Glutamatergic neuron (in vitro differentiated cells): ENCODE measurements at regions not wholly inside any gene's neighbourhood (a gene's known extent, or its start where the extent isn't known, plus 50 kb on each side); places are given as distances from the start of the nearest gene placed in this dataset.
A peak's percentile ranks its signal among the peaks of the same experiment; 100 is the strongest.

Source experiments
- DNase-seq: peaks from one replicate; pipeline ENCODE4 v3.0.0; 2022
- H3K27ac Mint-ChIP-seq: one replicate; pipeline ENCODE4 v1.8.0; 2020; ENCODE audit warnings: mild to moderate bottlenecking, mixed read lengths, inconsistent platforms; ENCODE audit not compliant: unreplicated experiment
- H3K27me3 Mint-ChIP-seq: one replicate; pipeline ENCODE4 v1.8.0; 2020; ENCODE audit warnings: mild to moderate bottlenecking, moderate library complexity, mixed read lengths, inconsistent platforms; ENCODE audit not compliant: unreplicated experiment
- H3K36me3 Mint-ChIP-seq: one replicate; pipeline ENCODE4 v1.8.0; 2020; ENCODE audit warnings: mild to moderate bottlenecking, mixed read lengths, inconsistent platforms; ENCODE audit not compliant: unreplicated experiment
- H3K4me1 Mint-ChIP-seq: one replicate; pipeline ENCODE4 v1.8.0; 2020; ENCODE audit warnings: mild to moderate bottlenecking, low read depth, mixed read lengths, inconsistent platforms; ENCODE audit not compliant: unreplicated experiment
- H3K4me3 Mint-ChIP-seq: one replicate; pipeline ENCODE4 v1.8.0; 2020; ENCODE audit warnings: mild to moderate bottlenecking, mixed read lengths, inconsistent platforms; ENCODE audit not compliant: unreplicated experiment
- H3K9me3 Mint-ChIP-seq: one replicate; pipeline ENCODE4 v1.8.0; 2020; ENCODE audit warnings: mild to moderate bottlenecking, moderate library complexity, mixed read lengths, inconsistent platforms; ENCODE audit not compliant: unreplicated experiment
- TF ChIP-seq, protein P1 (sequence below): fragments of 200-600 bp; sonication (generic); IDR thresholded peaks from one replicate; pipeline ENCODE4 v1.5.0; 2021; ENCODE audit not compliant: partially characterized antibody, unreplicated experiment

- Mint-ChIP-seq H3K4me3 (no peak overlapping the region), H3K4me1 (peaks cover 7% of the 10 kb centered on the region), H3K27me3 (peaks cover 2% of the 10 kb centered on the region), H3K9me3 (peaks cover 3% of the 10 kb centered on the region), H3K36me3 (no peaks in the 10 kb centered on the region), H3K27ac (no peak overlapping the region)
- no peak for DNase-seq
- TF ChIP-seq, protein P1, sequence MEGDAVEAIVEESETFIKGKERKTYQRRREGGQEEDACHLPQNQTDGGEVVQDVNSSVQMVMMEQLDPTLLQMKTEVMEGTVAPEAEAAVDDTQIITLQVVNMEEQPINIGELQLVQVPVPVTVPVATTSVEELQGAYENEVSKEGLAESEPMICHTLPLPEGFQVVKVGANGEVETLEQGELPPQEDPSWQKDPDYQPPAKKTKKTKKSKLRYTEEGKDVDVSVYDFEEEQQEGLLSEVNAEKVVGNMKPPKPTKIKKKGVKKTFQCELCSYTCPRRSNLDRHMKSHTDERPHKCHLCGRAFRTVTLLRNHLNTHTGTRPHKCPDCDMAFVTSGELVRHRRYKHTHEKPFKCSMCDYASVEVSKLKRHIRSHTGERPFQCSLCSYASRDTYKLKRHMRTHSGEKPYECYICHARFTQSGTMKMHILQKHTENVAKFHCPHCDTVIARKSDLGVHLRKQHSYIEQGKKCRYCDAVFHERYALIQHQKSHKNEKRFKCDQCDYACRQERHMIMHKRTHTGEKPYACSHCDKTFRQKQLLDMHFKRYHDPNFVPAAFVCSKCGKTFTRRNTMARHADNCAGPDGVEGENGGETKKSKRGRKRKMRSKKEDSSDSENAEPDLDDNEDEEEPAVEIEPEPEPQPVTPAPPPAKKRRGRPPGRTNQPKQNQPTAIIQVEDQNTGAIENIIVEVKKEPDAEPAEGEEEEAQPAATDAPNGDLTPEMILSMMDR, result no peak
Measured at GRCh38 chr1:213852107-213852506, 135.7 kb upstream of the PROX1 start.

DNA sequence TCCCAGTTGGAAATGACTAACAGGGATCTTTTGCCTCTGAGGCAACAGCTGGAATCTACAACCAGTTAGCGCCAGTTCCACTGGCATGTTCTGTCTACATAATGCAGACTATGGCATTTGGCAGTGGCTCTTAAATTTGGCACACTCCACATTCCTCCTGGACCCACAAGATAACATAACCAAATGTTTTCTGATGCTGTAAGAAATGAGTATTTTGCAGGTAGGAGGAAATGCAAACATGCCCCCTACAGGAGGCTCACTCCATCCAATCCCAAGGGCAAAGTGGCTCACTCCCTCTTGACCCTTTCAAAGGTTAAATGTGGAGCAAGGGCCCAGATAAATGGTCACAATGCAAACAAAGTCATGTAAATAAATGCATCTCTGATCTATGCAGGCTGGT lies 129.2 kb upstream of the PROX1 start:
- H3K4me1 Mint-ChIP-seq, result peaks cover 23% of the 10 kb centered on the region
- H3K4me3 Mint-ChIP-seq, result no peak overlapping the region
- no peaks in the 10 kb centered on the region for H3K9me3 Mint-ChIP-seq
- H3K36me3 Mint-ChIP-seq, result no peaks in the 10 kb centered on the region
- TF ChIP-seq, protein P1, result no peak
- H3K27me3 Mint-ChIP-seq, result peaks cover 2% of the 10 kb centered on the region
- no peak overlapping the region for H3K27ac Mint-ChIP-seq
- no peak for DNase-seq

DNA sequence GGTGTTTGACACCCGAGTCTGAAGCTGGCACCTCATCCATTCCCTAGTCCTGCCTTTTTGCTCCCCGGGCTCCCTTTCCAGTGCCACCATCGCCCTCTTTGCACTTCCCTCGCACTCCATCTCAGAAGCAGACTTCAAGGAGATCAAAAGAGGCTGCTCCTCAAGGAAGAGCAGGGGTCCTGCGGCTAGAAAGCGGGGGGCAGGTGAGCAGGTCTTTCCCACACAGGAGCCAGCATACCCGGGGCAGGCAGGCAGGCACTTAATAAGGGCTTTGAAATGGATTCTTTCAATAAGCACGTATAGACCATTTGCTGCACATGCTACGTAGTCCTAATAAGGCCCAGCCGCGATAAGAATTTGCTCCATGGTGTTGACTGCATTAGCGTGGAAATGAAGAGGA lies 125.9 kb upstream of the PROX1 start:
- no peak overlapping the region for H3K27ac Mint-ChIP-seq
- peaks cover 23% of the 10 kb centered on the region for H3K4me1 Mint-ChIP-seq
- TF ChIP-seq, protein P1, result no peak
- DNase-seq, result no peak
- no peaks in the 10 kb centered on the region for H3K36me3 Mint-ChIP-seq
- no peak overlapping the region for H3K4me3 Mint-ChIP-seq
- no peaks in the 10 kb centered on the region for H3K27me3 Mint-ChIP-seq
- no peaks in the 10 kb centered on the region for H3K9me3 Mint-ChIP-seq

DNA sequence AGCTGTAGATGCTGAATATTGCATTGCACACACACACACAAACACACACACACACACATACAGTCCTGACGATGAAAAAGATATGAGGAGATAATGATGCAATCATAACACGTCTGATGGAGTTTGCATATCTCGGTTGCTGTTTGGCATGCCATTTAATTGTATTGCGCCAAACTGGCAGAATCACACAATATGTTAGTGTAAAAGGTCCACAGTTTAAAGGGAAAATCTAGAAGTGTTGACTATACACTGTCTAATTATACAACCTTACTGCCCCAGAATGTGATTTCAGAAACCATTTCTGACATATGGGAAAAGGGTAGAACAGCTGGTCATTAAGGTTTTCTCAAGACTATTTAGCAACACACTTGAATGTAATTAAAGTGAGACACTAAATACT lies 123.7 kb upstream of the PROX1 start:
- no peak for DNase-seq
- Mint-ChIP-seq H3K36me3 (no peaks in the 10 kb centered on the region), H3K27ac (peak overlapping the region; percentile 65), H3K27me3 (no peaks in the 10 kb centered on the region), H3K4me1 (peaks cover 23% of the 10 kb centered on the region), H3K4me3 (no peak overlapping the region), H3K9me3 (no peaks in the 10 kb centered on the region)
- TF ChIP-seq, protein P1, result no peak

- Mint-ChIP-seq H3K4me3 (no peak overlapping the region), H3K27ac (no peak overlapping the region), H3K9me3 (no peaks in the 10 kb centered on the region), H3K27me3 (peaks cover 2% of the 10 kb centered on the region), H3K36me3 (peaks cover 6% of the 10 kb centered on the region), H3K4me1 (peaks cover 8% of the 10 kb centered on the region)
- no peak for DNase-seq
- TF ChIP-seq, protein P1, result no peak
Measured at GRCh38 chr1:213868482-213868881, 119.3 kb upstream of the PROX1 start.
